HEK293 (cell line): ENCODE measurements at regions not wholly inside any gene's neighbourhood (a gene's known extent, or its start where the extent isn't known, plus 50 kb on each side); places are given as distances from the start of the nearest gene placed in this dataset.

Experiments used
- CTCF ChIA-PET: fragments of 350-600 bp; formaldehyde crosslinking; extraction: SDS; loops from one replicate; lab custom pipeline; 2021; ENCODE audit warnings: antibody characterized with exemption; lab: Yijun Ruan, JAX
- POLR2A ChIA-PET: fragments of 300-600 bp; formaldehyde crosslinking; extraction: SDS; loops from one replicate; lab custom pipeline; 2020; ENCODE audit warnings: antibody characterized with exemption, inconsistent platforms; lab: Yijun Ruan, JAX
- H3K27ac ChIP-seq: fragments of 200-500 bp; sonication (Bioruptor generic); 2 replicates; pipeline ENCODE4 v1.5.1; 2014; ENCODE audit warnings: low read depth, low read length, control low read depth, inconsistent platforms; ENCODE audit errors: extremely low read depth
- H3K36me3 ChIP-seq, 2 experiments: fragments of 200-500 bp in 1 of 2; sonication (Bioruptor generic) in 1 of 2; 1 replicate in 1 of 2; 2 replicates in 1 of 2; pipeline ENCODE4 v1.5.1; 2014 to 2017; ENCODE audit warnings: inconsistent platforms in 2 of 2, low read length in 2 of 2; ENCODE audit not compliant: control insufficient read depth in 2 of 2, insufficient read depth in 1 of 2
- H3K4me1 ChIP-seq: fragments of 200-500 bp; sonication (Bioruptor generic); 2 replicates; pipeline ENCODE4 v1.5.1; 2014; ENCODE audit warnings: mild to moderate bottlenecking, low read length, inconsistent platforms; ENCODE audit not compliant: control insufficient read depth, insufficient read depth
- H3K4me3 ChIP-seq: 2 replicates; pipeline ENCODE4 v1.5.1; 2011; ENCODE audit warnings: low read depth, mild to moderate bottlenecking, control low read depth, low read length, moderate library complexity
- H3K9me3 ChIP-seq: fragments of 200-500 bp; sonication (Bioruptor generic); 2 replicates; pipeline ENCODE4 v1.5.1; 2014; ENCODE audit warnings: low read depth, low read length, inconsistent platforms; ENCODE audit not compliant: control insufficient read depth, insufficient read depth
- MYNN ChIP-seq: fragments of 450-650 bp; formaldehyde crosslinking; IDR thresholded peaks from 2 replicates; pipeline ENCODE4 v1.5.1; 2016; ENCODE audit warnings: missing biosample characterization, missing genetic modification characterization, borderline replicate concordance
- PATZ1 ChIP-seq: fragments of 450-650 bp; formaldehyde crosslinking; IDR thresholded peaks from 2 replicates; pipeline ENCODE4 v1.5.1; 2016; ENCODE audit warnings: missing biosample characterization, missing genetic modification characterization
- PRDM1 ChIP-seq: fragments of 450-650 bp; formaldehyde crosslinking; IDR thresholded peaks from 2 replicates; pipeline ENCODE4; 2016; ENCODE audit warnings: missing biosample characterization, missing genetic modification characterization
- PRDM6 ChIP-seq: fragments of 450-650 bp; formaldehyde crosslinking; IDR thresholded peaks from 2 replicates; pipeline ENCODE4 v1.5.1; 2017; ENCODE audit warnings: missing biosample characterization, missing genetic modification characterization
- SETDB1 ChIP-seq: IDR thresholded peaks from one replicate; pipeline ENCODE4 v1.6.1; 2017; ENCODE audit warnings: mild to moderate bottlenecking, low read length, moderate library complexity, mixed read lengths; ENCODE audit not compliant: insufficient read length
- ZBTB1 ChIP-seq: fragments of 450-650 bp; formaldehyde crosslinking; IDR thresholded peaks from 2 replicates; pipeline ENCODE4 v1.5.1; 2016; ENCODE audit warnings: missing biosample characterization, missing genetic modification characterization
- ZBTB10 ChIP-seq: fragments of 450-650 bp; formaldehyde crosslinking; IDR thresholded peaks from 2 replicates; pipeline ENCODE4 v1.5.1; 2016; ENCODE audit warnings: missing biosample characterization, missing genetic modification characterization
- ZFP41 ChIP-seq: fragments of 450-650 bp; formaldehyde crosslinking; IDR thresholded peaks from 2 replicates; pipeline ENCODE4 v1.5.1; 2016; ENCODE audit warnings: missing biosample characterization, missing genetic modification characterization, borderline replicate concordance
- ZNF211 ChIP-seq: fragments of 450-650 bp; formaldehyde crosslinking; IDR thresholded peaks from 2 replicates; pipeline ENCODE4 v1.5.1; 2016; ENCODE audit warnings: low read depth, missing biosample characterization, missing genetic modification characterization
- ZNF26 ChIP-seq: fragments of 450-650 bp; formaldehyde crosslinking; IDR thresholded peaks from 2 replicates; pipeline ENCODE4 v1.5.1; 2016; ENCODE audit warnings: missing biosample characterization, missing genetic modification characterization
- ZNF548 ChIP-seq: fragments of 450-650 bp; formaldehyde crosslinking; IDR thresholded peaks from 2 replicates; pipeline ENCODE4 v1.5.1; 2016; ENCODE audit warnings: missing biosample characterization, missing genetic modification characterization
- ZNF549 ChIP-seq: fragments of 450-650 bp; IDR thresholded peaks from 2 replicates; pipeline ENCODE4 v1.5.1; 2018; ENCODE audit warnings: missing biosample characterization, missing genetic modification characterization, mild to moderate bottlenecking, inconsistent platforms, moderate library complexity
- ZNF571 ChIP-seq: fragments of 450-650 bp; formaldehyde crosslinking; IDR thresholded peaks from 2 replicates; pipeline ENCODE4 v1.5.0; 2017; ENCODE audit warnings: missing biosample characterization, missing genetic modification characterization
- ZNF580 ChIP-seq: fragments of 450-650 bp; formaldehyde crosslinking; IDR thresholded peaks from 2 replicates; pipeline ENCODE4 v1.5.1; 2016; ENCODE audit warnings: missing biosample characterization, missing genetic modification characterization
- ZNF704 ChIP-seq: fragments of 450-650 bp; formaldehyde crosslinking; IDR thresholded peaks from 2 replicates; pipeline ENCODE4 v1.5.1; 2016; ENCODE audit warnings: missing biosample characterization, missing genetic modification characterization
- ZNF707 ChIP-seq: fragments of 450-650 bp; formaldehyde crosslinking; IDR thresholded peaks from 2 replicates; pipeline ENCODE4 v1.5.1; 2016; ENCODE audit warnings: missing biosample characterization, missing genetic modification characterization
- ZNF785 ChIP-seq: fragments of 450-650 bp; formaldehyde crosslinking; IDR thresholded peaks from 2 replicates; pipeline ENCODE4 v1.5.1; 2016; ENCODE audit warnings: missing biosample characterization, missing genetic modification characterization
- TF ChIP-seq, protein P1 (sequence below): fragments of 450-650 bp; formaldehyde crosslinking; IDR thresholded peaks from 2 replicates; pipeline ENCODE4 v1.5.1; 2016; ENCODE audit warnings: missing biosample characterization, missing genetic modification characterization, low read depth
- TF ChIP-seq, protein P2 (sequence below): fragments of 450-650 bp; formaldehyde crosslinking; IDR thresholded peaks from 2 replicates; pipeline ENCODE4 v1.5.1; 2016; ENCODE audit warnings: missing biosample characterization, missing genetic modification characterization
- TF ChIP-seq, protein P3 (sequence below): fragments of 450-650 bp; formaldehyde crosslinking; IDR thresholded peaks from 2 replicates; pipeline ENCODE4 v1.5.1; 2016; ENCODE audit warnings: missing biosample characterization, missing genetic modification characterization

- TF ChIP-seq ZNF580 (tag by site-specific recombination) (no peak), ZNF548 (tag by site-specific recombination) (no peak), ZNF707 (tag by site-specific recombination) (no peak), SETDB1 (no peak), MYNN (tag by site-specific recombination) (no peak)
- TF ChIP-seq, all 188 proteins: peak for 0
Measured at GRCh38 chr19:57025491-57025890, 94.3 kb upstream of the USP29 start (continued).

- H3K4me1 ChIP-seq: no peaks in the 10 kb centered on the region
- no peak overlapping the region for H3K27ac ChIP-seq
- H3K4me3 ChIP-seq: no peak overlapping the region
- H3K36me3 ChIP-seq: no peaks in the 10 kb centered on the region
- ChIA-PET POLR2A (no interaction called here), CTCF (no interaction called here)
- no peaks in the 10 kb centered on the region; the same call in 1 of the 2 replicates for H3K9me3 ChIP-seq
- no peak for TF ChIP-seq ZNF211
- TF ChIP-seq, protein P1, sequence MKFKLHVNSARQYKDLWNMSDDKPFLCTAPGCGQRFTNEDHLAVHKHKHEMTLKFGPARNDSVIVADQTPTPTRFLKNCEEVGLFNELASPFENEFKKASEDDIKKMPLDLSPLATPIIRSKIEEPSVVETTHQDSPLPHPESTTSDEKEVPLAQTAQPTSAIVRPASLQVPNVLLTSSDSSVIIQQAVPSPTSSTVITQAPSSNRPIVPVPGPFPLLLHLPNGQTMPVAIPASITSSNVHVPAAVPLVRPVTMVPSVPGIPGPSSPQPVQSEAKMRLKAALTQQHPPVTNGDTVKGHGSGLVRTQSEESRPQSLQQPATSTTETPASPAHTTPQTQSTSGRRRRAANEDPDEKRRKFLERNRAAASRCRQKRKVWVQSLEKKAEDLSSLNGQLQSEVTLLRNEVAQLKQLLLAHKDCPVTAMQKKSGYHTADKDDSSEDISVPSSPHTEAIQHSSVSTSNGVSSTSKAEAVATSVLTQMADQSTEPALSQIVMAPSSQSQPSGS (tag by site-specific recombination): no peak
- TF ChIP-seq ZNF549 (tag by site-specific recombination): no peak
- TF ChIP-seq, protein P2, sequence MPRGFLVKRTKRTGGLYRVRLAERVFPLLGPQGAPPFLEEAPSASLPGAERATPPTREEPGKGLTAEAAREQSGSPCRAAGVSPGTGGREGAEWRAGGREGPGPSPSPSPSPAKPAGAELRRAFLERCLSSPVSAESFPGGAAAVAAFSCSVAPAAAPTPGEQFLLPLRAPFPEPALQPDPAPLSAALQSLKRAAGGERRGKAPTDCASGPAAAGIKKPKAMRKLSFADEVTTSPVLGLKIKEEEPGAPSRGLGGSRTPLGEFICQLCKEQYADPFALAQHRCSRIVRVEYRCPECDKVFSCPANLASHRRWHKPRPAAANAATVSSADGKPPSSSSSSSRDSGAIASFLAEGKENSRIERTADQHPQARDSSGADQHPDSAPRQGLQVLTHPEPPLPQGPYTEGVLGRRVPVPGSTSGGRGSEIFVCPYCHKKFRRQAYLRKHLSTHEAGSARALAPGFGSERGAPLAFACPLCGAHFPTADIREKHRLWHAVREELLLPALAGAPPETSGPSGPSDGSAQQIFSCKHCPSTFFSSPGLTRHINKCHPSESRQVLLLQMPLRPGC (tag by site-specific recombination): no peak
- no peak for TF ChIP-seq PRDM6 (tag by site-specific recombination)
- no peak for TF ChIP-seq ZFP41 (tag by site-specific recombination)
- TF ChIP-seq ZNF26 (tag by site-specific recombination): no peak
- no peak for TF ChIP-seq ZNF571 (tag by site-specific recombination)
- no peak for TF ChIP-seq PRDM1 (tag by site-specific recombination)
- TF ChIP-seq, protein P3, sequence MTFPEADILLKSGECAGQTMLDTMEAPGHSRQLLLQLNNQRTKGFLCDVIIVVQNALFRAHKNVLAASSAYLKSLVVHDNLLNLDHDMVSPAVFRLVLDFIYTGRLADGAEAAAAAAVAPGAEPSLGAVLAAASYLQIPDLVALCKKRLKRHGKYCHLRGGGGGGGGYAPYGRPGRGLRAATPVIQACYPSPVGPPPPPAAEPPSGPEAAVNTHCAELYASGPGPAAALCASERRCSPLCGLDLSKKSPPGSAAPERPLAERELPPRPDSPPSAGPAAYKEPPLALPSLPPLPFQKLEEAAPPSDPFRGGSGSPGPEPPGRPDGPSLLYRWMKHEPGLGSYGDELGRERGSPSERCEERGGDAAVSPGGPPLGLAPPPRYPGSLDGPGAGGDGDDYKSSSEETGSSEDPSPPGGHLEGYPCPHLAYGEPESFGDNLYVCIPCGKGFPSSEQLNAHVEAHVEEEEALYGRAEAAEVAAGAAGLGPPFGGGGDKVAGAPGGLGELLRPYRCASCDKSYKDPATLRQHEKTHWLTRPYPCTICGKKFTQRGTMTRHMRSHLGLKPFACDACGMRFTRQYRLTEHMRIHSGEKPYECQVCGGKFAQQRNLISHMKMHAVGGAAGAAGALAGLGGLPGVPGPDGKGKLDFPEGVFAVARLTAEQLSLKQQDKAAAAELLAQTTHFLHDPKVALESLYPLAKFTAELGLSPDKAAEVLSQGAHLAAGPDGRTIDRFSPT (tag by site-specific recombination): no peak
- TF ChIP-seq PATZ1: no peak
- TF ChIP-seq ZNF785: no peak
- TF ChIP-seq ZBTB1 (tag by site-specific recombination): no peak
- TF ChIP-seq ZNF704 (tag by site-specific recombination): no peak
- no peak for TF ChIP-seq ZBTB10 (tag by site-specific recombination)
Measured at GRCh38 chr19:57026476-57026875, 93.3 kb upstream of the USP29 start.
